Stomach (tissue), 4 donors: ENCODE measurements at regions not wholly inside any gene's neighbourhood (a gene's known extent, or its start where the extent isn't known, plus 50 kb on each side); places are given as distances from the start of the nearest gene placed in this dataset.

Experiments used
- CTCF ChIP-seq, 7 experiments: fragments of 450-650 bp in 4 of 7; fragments of 200-600 bp in 3 of 7; sonication (generic) in 3 of 7; IDR thresholded peaks; one replicate each; pipeline ENCODE4 v1.5.1; 2016 to 2019; ENCODE audit warnings: antibody characterized with exemption in 7 of 7, control low read depth in 2 of 7, mild to moderate bottlenecking in 1 of 7
- EP300 ChIP-seq: sonication (generic); formaldehyde crosslinking; IDR thresholded peaks from one replicate; pipeline ENCODE4 v1.6.1; 2017; ENCODE audit warnings: antibody characterized with exemption
- POLR2A ChIP-seq, 4 donors: fragments of 450-650 bp; IDR thresholded peaks; one replicate each; pipeline ENCODE4 v1.6.1; 2016; ENCODE audit warnings: antibody characterized with exemption in 4 of 4, control low read depth in 2 of 4, mild to moderate bottlenecking in 1 of 4, moderate library complexity in 1 of 4
- POLR2AphosphoS5 ChIP-seq, 3 donors: sonication (generic); formaldehyde crosslinking; IDR thresholded peaks; one replicate each; pipeline ENCODE4 v1.6.1; 2016; ENCODE audit warnings: antibody characterized with exemption in 3 of 3

GRCh38 chr7:28332046-28332445, 80.3 kb upstream of the CREB5 start:
- TF ChIP-seq CTCF (IDR thresholded peaks at IDR 0.05) (no peak), EP300 (no peak), POLR2A (IDR thresholded peaks at IDR 0.05) (no peak), POLR2AphosphoS5 (IDR thresholded peaks at IDR 0.05) (no peak)
